HL-60 (cell line): ENCODE measurements at regions not wholly inside any gene's neighbourhood (a gene's known extent, or its start where the extent isn't known, plus 50 kb on each side); places are given as distances from the start of the nearest gene placed in this dataset.

ENCODE experiments used
- CTCF ChIP-seq: IDR thresholded peaks from one replicate; pipeline ENCODE4 v1.5.1; 2011; ENCODE audit warnings: low read length, control low read depth, inconsistent platforms; ENCODE audit not compliant: insufficient read depth
- GABPA ChIP-seq: IDR thresholded peaks from 2 replicates; pipeline ENCODE4 v1.6.1; 2012; ENCODE audit warnings: low read depth

DNA sequence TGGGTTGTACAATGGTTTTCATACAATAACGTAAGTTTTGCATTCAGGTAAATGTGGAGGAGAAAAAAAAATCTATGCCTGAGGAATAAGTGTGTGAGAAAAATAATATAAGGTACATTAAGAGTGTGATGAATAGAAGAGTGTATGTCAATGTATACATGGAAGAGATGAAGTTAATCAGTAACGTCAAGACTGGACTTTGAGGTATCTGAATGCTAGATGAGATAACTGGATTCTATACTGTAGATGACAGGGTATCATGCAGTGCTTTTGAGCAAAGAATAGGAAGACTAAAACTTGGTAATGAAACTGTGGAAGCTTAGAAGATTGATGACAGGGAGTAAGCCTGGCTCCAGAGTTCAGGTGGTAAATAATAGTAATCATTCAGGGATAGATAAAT, 666.7 kb upstream of the SGO1 start:
- TF ChIP-seq CTCF (no peak), GABPA (no peak)
